ENCODE measurements at regions not wholly inside any gene's neighbourhood (a gene's known extent, or its start where the extent isn't known, plus 50 kb on each side); places are given as distances from the start of the nearest gene placed in this dataset.

- H3K27ac ChIP-seq, result no peak overlapping the region; the same call in 1 of the 2 replicates
- TF ChIP-seq CTCF (IDR thresholded peaks at IDR 0.05) (no peak), ZFX (IDR thresholded peaks at IDR 0.05; ENCODE audit: borderline replicate concordance) (no peak)
Measured at GRCh38 chr18:76564655-76565237, 69.7 kb upstream of the ZNF516 start.

- TF ChIP-seq CTCF (IDR thresholded peaks at IDR 0.05), result no peak
- H3K27ac ChIP-seq, result no peak overlapping the region
Measured at GRCh38 chr18:76564117-76564516, 69.1 kb upstream of the ZNF516 start.

GRCh38 chr18:76562286-76563122 is 67.5 kb upstream of the ZNF516 start:
- no peak overlapping the region for H3K27ac ChIP-seq
- TF ChIP-seq ZFX (IDR thresholded peaks at IDR 0.05; ENCODE audit: borderline replicate concordance), result no peak
- TF ChIP-seq CTCF (IDR thresholded peaks at IDR 0.05), result no peak

DNA sequence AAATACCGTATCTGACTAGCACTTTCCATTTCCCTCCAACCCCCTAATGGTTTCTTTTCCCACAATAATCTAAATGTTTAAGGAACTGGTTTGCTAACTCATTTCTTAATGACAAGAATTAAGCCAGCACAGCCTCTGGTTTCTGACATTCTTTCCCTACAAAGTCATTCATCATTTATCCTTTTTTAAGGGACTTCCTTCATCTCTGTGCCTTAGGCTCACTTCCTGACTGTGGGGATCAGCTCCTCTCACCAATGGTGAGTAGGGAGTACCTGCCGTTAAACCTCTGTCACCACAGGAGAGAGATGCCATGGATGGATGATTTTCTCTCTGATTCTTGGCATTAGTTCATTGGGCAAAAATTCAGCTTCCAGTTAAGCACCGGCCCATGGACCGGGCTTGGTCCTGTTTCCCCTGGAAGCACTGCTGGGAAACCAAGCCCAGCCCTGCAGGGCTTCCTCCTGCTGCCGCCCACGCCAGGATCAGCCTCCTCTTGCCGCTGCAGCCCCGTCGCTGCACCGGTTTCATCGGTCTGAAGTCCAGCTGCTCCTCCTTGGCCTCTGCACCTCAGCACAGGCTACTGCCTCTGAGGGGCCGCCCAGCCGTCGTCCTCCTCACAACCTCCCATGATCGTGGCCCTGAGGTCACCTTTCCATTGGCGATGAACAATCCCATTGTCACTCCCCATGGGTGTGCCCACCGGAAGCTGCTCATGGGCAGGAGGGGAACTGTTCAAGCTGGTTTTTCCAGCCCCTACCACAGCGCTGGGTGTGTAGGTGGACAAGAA is 64.0 kb upstream of the ZNF516 start:
- TF ChIP-seq ZFX (IDR thresholded peaks at IDR 0.05; ENCODE audit: borderline replicate concordance) (no peak), CTCF (IDR thresholded peaks at IDR 0.05) (no peak)
- H3K27ac ChIP-seq, result no peak overlapping the region

DNA sequence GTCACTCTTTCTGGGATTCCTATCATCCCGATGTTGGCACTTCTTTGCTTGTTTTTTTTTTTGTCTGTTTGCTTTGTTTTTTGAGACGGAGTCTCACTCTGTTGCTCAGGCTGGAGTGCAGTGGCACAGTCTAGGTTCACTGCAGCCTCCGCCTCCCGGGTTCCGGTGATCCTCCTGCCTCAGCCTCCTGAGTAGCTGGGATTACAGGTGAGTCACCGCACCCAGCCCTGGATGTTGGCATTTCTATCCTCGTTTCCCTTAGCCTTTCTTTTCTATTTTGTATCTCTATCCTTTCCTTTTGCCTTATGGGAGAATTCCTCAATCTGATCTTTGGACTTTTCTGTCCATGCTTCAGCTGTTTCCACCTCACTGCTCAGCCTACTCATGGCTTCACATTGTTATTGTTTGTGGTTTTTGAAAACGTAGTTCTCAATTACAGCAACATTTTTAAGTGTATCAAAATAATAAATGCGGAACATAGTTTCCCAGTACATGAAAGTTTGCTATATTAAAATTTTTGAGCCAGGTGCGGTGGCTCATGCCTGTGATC is 62.1 kb upstream of the ZNF516 start:
- no peak for TF ChIP-seq ZFX (IDR thresholded peaks at IDR 0.05; ENCODE audit: borderline replicate concordance)
- no peak for TF ChIP-seq CTCF (IDR thresholded peaks at IDR 0.05)

DNA sequence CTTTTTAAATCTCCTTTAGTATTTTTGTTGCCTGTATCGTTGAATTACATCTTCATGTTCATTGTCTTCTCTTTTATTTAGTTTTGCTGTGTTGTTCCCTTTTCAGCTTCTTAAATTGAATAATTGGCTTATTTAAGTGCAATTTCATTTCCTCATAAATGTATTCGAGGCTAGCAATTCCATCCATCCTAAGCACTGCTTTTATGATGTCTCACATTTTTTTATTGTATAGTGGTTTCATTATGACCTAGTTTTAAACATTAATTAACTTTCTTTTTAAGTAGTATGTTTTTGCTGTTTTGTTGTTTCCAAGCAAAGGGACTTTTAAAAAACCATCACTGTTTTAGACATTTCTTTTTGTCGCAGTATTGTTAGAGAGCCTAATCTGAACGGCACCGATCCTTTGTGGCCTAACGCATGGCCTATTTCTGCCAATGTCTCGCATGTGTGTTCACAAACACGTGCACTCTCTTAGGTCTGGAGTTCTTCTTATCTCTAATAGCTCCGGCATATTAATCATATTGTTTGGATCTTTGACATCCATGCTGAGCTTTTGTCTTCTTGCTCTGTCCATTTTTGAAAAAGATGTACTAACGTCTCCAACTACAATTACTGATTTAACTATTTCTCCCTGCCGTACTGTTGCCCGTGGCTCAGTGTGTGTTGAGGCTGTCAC is 59.6 kb upstream of the ZNF516 start:
- no peak for TF ChIP-seq CTCF (IDR thresholded peaks at IDR 0.05)
- TF ChIP-seq ZFX (IDR thresholded peaks at IDR 0.05; ENCODE audit: borderline replicate concordance), result no peak
- H3K27ac ChIP-seq, result no peak overlapping the region

More for the DNA sequence above, 62.1 kb upstream of the ZNF516 start:
- H3K27ac ChIP-seq, result no peak overlapping the region
